HG03175 (cell line): ENCODE measurements at regions not wholly inside any gene's neighbourhood (a gene's known extent, or its start where the extent isn't known, plus 50 kb on each side); places are given as distances from the start of the nearest gene placed in this dataset.

Source experiments
- ATAC-seq: cut with Tn5 transposase; IDR thresholded peaks from one replicate; pipeline ENCODE4 v1.9.1; 2021; ENCODE audit warnings: mild to moderate bottlenecking, moderate library complexity; ENCODE audit not compliant: unreplicated experiment

GRCh38 chr6:14451594-14452374, 334.2 kb downstream of the CD83 start:
- ATAC-seq, result no peak

- no peak for ATAC-seq
Measured at GRCh38 chr6:14452567-14453527, 335.3 kb downstream of the CD83 start.

GRCh38 chr6:14453712-14454472, 336.3 kb downstream of the CD83 start:
- no peak for ATAC-seq

GRCh38 chr6:14454473-14454775, 336.9 kb downstream of the CD83 start:
- ATAC-seq, result no peak

- ATAC-seq, result no peak
Measured at GRCh38 chr6:14455427-14455826, 337.9 kb downstream of the CD83 start.

- ATAC-seq, result no peak
Measured at GRCh38 chr6:14455876-14456648, 338.5 kb downstream of the CD83 start.

- ATAC-seq, result no peak
Measured at GRCh38 chr6:14456941-14457340, 339.4 kb downstream of the CD83 start.

GRCh38 chr6:14458669-14459266, 341.2 kb downstream of the CD83 start:
- ATAC-seq, result no peak

- no peak for ATAC-seq
Measured at GRCh38 chr6:14459315-14459714, 341.7 kb downstream of the CD83 start.

- no peak for ATAC-seq
Measured at GRCh38 chr6:14460556-14460955, 343.0 kb downstream of the CD83 start.

- no peak for ATAC-seq
Measured at GRCh38 chr6:14462135-14462534, 344.6 kb downstream of the CD83 start.

- no peak for ATAC-seq
Measured at GRCh38 chr6:14462566-14462965, 345.0 kb downstream of the CD83 start.

- ATAC-seq, result no peak
Measured at GRCh38 chr6:14463110-14463509, 345.5 kb downstream of the CD83 start.

GRCh38 chr6:14464055-14464454, 346.5 kb downstream of the CD83 start:
- no peak for ATAC-seq

- no peak for ATAC-seq
Measured at GRCh38 chr6:14464716-14465115, 347.1 kb downstream of the CD83 start.

- no peak for ATAC-seq
Measured at GRCh38 chr6:14466278-14466677, 348.7 kb downstream of the CD83 start.

GRCh38 chr6:14467591-14467990, 350.0 kb downstream of the CD83 start:
- ATAC-seq, result no peak

GRCh38 chr6:14468647-14469321, 351.2 kb downstream of the CD83 start:
- no peak for ATAC-seq

- no peak for ATAC-seq
Measured at GRCh38 chr6:14470101-14470500, 352.5 kb downstream of the CD83 start.

- ATAC-seq, result no peak
Measured at GRCh38 chr6:14470671-14471070, 353.1 kb downstream of the CD83 start.
